ENCODE measurements at regions not wholly inside any gene's neighbourhood (a gene's known extent, or its start where the extent isn't known, plus 50 kb on each side); places are given as distances from the start of the nearest gene placed in this dataset.

DNA sequence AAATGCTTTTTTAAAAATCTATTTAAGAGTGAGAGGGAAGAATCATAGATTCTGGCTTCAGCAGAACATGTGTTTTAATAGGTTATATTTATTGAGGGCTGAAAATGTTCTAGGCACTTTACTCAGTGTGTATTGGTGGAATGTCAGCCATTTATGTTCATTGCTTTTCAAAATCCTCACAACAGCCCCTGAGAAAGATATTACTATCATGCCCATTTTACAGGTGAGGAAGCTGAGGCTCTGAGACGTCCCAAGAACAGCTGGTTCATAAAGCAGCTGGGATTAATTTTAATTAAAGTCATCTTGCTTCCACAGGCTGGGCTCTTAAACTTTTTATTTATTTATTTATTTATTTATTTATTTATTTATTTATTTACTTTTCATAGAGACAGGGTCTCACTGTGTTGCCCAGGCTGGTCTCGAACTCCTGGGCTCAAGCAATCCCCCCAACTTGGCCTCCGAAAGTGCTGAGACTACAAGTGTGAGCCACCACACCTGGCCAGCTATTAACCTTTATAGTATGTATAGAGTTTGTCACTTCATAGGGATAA, 364.6 kb downstream of the SHQ1 start:
- no peak for DNase-seq

- peak; percentile 93 for DNase-seq
Observed at GRCh38 chr3:72482589-72483321, 365.5 kb downstream of the SHQ1 start.

GRCh38 chr3:72481542-72481941, 366.7 kb downstream of the SHQ1 start:
- no peak for DNase-seq

DNA sequence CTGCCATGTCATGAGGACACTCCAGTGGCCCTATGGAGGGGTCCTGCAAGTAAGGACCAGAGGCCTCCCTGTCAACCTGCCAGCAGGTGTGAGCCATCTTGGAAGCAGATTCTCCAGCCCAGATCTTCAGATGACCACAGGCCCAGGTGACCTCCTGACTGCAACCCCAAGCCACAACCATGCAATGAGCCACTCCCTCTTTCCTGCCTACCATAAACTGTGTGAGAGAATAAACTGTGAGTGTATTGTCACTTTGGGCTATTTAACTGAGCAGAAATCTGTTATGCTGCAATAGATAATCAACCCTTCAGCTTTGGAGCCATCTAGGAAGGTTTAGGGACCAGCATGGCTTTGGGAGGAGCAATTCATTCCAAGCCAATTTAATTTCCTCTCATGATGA, 367.9 kb downstream of the SHQ1 start:
- DNase-seq = no peak

DNA sequence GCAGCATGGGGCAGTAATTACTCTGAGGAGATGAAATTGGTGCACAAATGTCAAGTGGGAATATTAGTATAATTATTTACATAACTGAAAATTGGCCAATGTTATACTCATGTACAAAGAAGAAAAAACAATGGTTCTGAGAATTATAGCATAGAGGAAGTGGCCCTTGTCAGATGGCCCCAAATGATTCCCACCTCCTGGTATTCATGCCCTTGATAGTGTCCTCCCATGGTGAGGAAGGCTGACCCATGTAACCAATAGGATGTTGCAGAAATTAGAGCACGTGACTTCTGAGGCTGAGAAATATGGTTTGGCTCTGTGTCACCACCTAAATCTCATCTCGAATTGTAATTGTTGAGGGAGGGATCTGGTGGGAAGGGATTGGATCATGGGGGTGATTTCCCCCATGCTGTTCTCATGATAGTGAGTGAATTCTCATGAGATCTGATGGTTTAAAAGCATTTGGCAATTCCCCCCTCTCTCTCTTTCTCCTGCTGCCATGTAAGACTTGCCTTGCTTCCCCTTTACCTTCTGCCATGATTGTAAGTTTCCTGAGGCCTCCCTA, 368.5 kb downstream of the SHQ1 start:
- peak; percentile 54 for DNase-seq

- DNase-seq = no peak
Observed at GRCh38 chr3:72476139-72476483, 372.1 kb downstream of the SHQ1 start.

GRCh38 chr3:72475258-72476138, 372.7 kb downstream of the SHQ1 start:
- peak; percentile 57 for DNase-seq

DNA sequence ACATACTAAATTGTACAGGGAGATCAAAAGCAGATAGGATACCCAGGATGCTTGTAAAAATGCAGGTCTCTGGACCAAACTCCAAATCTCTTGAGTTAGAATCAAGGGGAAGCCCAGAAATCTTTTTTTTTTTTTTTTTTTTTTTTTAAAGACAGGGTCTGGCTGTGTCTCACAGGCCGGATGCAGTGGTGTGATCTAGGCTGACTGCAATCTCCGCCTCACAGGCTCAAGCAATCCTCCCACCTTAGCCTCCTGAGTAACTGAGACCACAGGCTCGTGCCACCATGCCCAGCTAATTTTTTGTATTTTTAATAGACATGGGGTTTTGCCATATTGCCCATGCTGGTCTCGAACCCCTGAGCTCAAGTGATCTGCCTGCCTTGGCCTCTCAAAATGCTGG, 373.5 kb downstream of the SHQ1 start:
- DNase-seq = no peak

GRCh38 chr3:72473156-72473555, 375.1 kb downstream of the SHQ1 start:
- DNase-seq = peak; percentile 46

DNA sequence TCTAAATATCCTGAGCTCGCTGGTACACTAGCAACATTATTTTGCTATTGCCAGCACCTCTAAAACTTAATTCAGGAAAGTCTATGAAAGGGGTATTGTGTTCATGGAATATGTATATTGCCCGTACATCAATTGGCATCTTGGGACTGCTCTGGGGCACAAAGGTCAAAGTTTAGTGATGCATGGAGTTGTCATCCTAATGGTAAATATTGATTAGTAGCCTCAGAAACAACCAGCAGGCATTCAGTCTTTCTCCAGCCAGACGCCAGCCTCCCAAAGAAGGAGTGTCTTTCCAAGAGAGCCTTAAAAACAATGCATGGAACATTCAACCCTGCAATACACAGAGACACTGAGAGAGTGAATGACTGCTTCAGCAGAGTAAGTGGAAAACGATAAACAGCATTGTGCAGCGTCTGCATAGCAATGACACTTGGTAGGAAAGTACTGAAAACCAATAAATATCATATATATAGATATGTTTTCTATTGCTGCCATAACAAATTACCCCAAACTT, 377.3 kb downstream of the SHQ1 start:
- no peak for DNase-seq

DNA sequence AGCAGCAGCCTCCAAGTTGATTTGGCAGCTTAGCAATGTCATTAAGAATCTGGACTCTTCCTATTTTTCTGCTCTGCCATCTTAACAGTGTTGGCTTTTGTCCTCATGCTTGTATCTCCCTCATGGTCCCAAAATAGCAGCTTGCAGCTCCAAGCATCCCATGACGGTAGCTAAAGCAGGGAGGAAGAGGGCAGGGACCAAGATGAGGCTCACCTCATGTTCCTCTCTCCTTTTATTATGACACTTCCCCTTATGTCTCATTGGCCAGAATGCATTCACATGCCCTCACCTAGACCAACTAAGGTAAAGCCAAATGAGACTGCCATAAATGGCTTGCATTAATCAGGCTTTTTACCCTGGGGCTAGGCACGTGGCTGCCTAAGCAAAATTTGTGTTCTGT, 382.4 kb downstream of the SHQ1 start:
- DNase-seq = no peak

DNA sequence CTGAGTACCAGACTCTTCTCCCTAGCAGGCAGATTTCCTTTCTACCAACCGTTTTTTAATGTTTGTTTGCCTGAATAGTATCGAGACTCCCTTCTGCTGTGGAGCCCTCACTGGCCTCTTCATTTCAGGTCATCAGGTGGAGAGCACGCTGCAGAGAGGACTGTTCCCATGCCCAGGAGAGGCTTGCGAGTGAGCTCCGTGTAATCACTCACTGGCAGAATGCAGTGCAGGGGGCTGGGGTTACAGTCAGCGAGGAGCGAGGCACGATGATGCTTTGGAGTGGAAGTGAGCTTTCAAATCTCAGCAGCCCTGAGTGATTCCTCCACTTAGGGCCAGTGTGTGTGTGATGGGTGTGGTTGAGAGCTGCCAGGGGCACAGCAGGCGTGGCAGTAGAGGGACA, 385.2 kb downstream of the SHQ1 start:
- DNase-seq = no peak

- no peak for DNase-seq
Observed at GRCh38 chr3:72462595-72463011, 385.6 kb downstream of the SHQ1 start.

DNA sequence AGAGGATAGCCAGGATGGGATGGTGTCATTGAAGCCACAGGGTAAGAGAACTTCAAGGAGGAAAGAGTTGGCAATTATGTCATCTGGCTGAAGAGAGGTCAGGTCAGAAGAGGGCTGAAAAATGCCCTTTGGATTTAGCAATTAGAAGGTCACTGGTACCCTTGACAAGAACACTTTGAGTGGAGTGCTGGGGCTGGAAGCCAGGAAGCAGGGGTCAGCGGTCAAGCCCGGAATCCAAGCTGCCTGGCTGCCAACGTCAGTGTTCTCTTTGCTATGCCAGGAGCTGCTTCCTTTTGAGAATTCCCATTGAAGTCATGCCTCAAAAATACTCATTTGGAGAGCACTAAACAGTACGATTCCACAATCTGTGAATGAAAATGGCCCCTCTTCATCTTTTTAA, 386.5 kb downstream of the SHQ1 start:
- DNase-seq = no peak

- no peak for DNase-seq
Observed at GRCh38 chr3:72460205-72461174, 387.8 kb downstream of the SHQ1 start.

DNA sequence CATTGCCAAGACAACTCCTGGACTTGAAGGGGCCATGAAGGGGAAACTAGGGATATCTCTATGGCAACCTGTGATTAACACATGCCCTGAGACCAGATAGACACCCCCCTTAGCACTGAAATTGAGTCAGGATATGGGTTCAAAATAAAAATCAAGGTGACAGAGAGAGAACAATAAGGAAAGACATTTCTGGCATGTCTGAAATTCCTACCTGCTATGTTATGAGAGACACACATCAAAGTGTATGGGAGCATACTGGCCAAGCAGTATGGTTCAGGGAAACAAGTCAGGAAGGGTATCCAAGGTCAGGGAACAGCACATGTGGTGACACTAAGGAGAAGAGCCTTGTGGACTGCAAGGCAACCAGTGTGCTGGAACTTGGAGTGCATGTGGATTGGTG, 388.7 kb downstream of the SHQ1 start:
- DNase-seq = no peak

- no peak for DNase-seq
Observed at GRCh38 chr3:72458375-72458774, 389.9 kb downstream of the SHQ1 start.

DNA sequence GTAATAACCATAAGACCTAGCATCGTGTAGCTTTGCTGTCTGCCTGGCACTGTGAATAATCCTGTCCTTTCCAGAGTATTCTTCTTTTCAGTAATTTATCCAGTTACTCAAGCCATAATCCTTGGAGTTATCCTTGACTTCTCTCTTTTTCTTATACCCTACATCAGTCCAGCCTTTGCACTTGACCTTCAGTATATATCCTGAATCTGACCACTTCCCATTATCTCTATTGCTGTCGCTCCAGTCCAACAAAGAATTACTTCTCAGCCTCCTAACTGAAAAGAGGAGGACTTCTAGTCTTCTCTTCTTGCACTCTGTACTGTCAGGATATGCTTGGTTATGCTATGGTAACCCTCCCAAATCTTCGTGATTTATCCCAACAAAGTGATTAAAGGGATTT, 393.8 kb downstream of the SHQ1 start:
- no peak for DNase-seq

DNA sequence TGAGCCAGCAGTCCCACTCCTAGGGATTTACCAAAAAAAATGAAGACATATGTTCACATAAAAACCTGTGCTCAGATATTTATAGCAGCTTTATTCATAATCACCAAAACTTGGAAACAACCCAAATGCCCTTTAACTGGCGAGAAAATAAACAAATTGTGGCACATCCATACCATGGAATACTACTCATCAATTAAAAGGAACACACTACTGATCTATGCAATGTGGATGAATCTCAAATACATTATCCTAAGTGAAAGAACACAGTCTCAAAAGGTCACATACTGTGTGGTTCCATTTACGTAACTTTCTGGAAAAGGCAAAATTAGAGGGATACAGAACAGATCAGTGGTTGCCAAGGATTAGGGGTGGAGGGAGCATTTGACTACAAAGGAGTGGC, 394.5 kb downstream of the SHQ1 start:
- no peak for DNase-seq

DNA sequence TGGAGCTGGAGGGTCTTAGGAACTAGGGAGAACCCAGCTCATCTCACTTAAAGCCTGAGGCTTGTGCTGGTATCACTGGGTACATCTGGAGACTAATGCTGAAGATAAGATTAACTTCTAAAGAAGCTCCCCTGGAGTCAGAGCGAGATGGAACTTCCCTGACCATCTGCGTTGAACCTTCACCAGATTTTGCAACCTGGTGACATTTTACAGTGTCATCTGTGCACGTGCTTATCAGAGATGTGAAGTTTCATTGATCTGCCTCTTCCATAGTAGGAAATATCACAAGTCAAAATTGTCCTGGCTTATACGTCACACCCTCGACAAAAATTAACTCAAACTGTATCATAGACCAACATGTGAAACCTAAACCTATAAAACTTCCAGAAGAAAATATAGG, 395.5 kb downstream of the SHQ1 start:
- no peak for DNase-seq

DNA sequence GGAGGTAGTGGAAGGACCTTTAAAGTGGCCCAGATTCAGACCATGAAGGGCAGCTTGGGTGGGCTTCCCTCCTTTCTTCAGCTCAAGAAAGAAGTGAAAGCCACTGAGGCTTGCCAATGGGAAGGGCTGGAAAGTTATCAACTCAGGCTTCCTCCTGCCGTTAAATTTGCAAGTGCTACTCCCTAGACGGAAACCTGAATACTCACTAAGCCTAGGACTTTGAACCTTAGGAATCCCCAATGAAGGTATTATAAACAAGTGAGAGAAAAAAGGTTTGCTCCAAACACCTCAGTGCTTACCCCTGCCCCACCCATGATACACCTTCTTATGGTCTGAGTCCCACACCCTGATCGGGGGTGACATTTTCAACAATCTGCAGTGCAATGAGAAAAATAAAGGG, 396.4 kb downstream of the SHQ1 start:
- no peak for DNase-seq

DNA sequence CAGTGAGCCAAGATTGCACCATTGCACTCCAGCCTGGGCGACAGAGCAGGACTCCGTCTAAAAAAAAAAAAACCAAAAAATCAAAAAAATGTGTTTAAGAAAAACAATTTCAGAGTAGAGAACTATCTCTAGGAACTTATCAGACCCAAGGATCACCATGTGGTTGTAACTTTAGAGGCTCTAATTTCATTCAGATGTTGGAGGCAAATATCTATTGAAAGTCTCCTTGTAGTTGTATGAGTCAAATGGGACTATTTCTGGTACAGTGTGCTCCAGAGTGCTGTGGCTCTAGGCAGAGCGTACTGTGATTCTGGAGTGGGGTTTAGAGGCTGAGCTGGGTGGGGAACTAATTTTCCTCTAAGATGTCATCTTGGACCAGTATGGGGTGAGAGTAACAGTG, 398.7 kb downstream of the SHQ1 start:
- DNase-seq = no peak

All from inflammatory macrophage treated with lipopolysaccharide for 4 hours (primary cell).